ENCODE measurements at regions not wholly inside any gene's neighbourhood (a gene's known extent, or its start where the extent isn't known, plus 50 kb on each side); places are given as distances from the start of the nearest gene placed in this dataset.
A peak's percentile ranks its signal among the peaks of the same experiment; 100 is the strongest.
"Not testable (repeated sequence)": the region's sequence is repeated elsewhere in the genome, so short reads cannot be mapped to it uniquely, and the experiment has no call there.

GRCh38 chr2:234355021-234355720 is 141.7 kb downstream of the ARL4C start:
- in situ Hi-C loops (cut with HindIII; ENCODE audit: low pct_ligation_motif_present, low pct_unique_long_range_greater_than_20kb, low sequenced_read_pairs): no loop called here
- no peak for DNase-seq

DNA sequence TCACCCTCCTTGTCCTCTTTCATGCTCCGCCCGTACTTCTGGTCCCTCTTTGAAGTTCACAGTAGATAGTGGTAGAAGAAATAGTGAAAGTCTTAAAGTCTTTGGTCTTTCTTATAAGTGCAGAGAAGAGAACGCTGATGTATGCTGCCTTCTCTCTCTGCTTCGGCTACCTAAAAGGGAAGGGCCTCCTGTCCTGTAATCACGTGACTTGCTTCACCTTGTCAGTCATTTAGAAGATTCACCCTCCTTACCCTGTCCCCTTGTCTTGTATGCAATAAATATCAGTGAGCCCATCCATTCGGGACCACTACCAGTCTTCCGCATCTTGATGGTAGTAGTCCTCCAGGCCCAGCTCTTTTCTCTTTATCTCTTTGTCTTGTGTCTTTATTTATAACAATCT is 144.6 kb downstream of the ARL4C start:
- in situ Hi-C loops (cut with HindIII; ENCODE audit: low pct_ligation_motif_present, low pct_unique_long_range_greater_than_20kb, low sequenced_read_pairs): no loop called here
- DNase-seq: no peak

DNA sequence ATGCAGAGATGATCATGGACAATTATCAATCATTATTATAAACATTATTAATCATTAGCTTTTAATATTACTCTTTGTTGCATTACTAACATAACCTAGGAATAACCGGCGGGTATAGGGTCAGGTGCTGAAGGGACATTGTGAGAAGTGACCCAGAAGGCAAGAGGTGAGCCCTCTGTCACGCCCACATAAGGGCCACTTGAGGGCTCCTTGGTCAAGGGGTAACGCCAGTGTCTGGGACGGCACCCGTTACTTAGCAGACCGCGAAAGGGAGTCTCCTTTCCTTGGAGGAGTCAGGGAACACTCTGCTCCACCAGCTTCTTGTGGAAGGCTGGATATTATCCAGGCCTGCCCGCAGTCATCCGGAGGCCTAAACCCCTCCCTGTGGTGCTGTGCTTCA is 145.0 kb downstream of the ARL4C start:
- DNase-seq; in situ Hi-C loops (cut with HindIII; ENCODE audit: low pct_ligation_motif_present, low pct_unique_long_range_greater_than_20kb, low sequenced_read_pairs): not testable (repeated sequence)

GRCh38 chr2:234348081-234348480 is 148.8 kb downstream of the ARL4C start:
- in situ Hi-C loops (cut with HindIII; ENCODE audit: low pct_ligation_motif_present, low pct_unique_long_range_greater_than_20kb, low sequenced_read_pairs): no loop called here
- DNase-seq: no peak

DNA sequence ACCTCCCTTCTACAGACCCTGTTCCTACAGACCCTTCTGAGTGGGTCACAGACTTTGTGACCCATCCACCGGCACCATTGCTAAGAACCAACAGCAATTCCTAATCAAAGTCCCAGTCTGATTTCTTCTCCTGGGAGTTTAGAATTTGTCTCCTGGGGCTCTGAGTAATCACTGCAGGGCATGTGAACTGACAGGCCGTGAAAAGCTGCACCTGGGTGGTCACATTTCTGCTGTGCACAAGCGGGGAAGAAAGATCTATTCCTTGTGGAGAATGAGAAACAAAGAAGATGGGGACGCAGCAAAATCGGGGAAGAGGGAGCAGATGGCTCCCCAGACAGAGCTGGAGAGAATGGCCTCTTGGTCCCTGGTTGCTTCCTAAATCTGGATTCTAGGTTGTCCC is 151.0 kb downstream of the ARL4C start:
- in situ Hi-C loops (cut with HindIII; ENCODE audit: low pct_ligation_motif_present, low pct_unique_long_range_greater_than_20kb, low sequenced_read_pairs): no loop called here
- DNase-seq: no peak

DNA sequence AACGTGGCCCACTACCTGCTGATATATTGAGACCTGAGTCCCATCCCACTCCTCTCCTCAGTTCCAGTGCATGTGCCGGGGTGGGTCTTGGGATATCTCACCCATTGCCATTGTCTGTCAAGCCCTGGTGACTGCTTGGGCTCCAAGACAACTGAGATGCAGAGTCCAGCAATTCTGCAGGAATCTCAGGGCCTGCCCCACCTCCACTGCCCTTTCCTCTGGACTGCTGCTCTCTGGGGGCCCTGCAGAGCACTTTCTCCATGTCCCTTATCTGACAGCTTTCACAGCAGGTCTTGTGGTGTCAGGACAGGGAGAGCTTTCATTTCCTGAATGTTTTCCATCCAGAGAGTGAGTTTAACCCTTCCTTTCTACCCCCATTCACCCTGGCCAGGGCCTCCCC is 152.9 kb downstream of the ARL4C start:
- in situ Hi-C loops (cut with HindIII; ENCODE audit: low pct_ligation_motif_present, low pct_unique_long_range_greater_than_20kb, low sequenced_read_pairs): no loop called here

GRCh38 chr2:234343372-234343771 is 153.5 kb downstream of the ARL4C start:
- DNase-seq: no peak
- in situ Hi-C loops (cut with HindIII; ENCODE audit: low pct_ligation_motif_present, low pct_unique_long_range_greater_than_20kb, low sequenced_read_pairs): no loop called here

More for the DNA sequence above, 152.9 kb downstream of the ARL4C start:
- DNase-seq: no peak

- in situ Hi-C loops (cut with HindIII; ENCODE audit: low pct_ligation_motif_present, low pct_unique_long_range_greater_than_20kb, low sequenced_read_pairs): no loop called here
- no peak for DNase-seq
Measured at GRCh38 chr2:234341306-234341985, 155.4 kb downstream of the ARL4C start.

- DNase-seq: no peak
- in situ Hi-C loops (cut with HindIII; ENCODE audit: low pct_ligation_motif_present, low pct_unique_long_range_greater_than_20kb, low sequenced_read_pairs): no loop called here
Measured at GRCh38 chr2:234339501-234339900, 157.4 kb downstream of the ARL4C start.

- in situ Hi-C loops (cut with HindIII; ENCODE audit: low pct_ligation_motif_present, low pct_unique_long_range_greater_than_20kb, low sequenced_read_pairs): no loop called here
- DNase-seq: no peak
Measured at GRCh38 chr2:234339011-234339410, 157.9 kb downstream of the ARL4C start.

GRCh38 chr2:234335661-234336228 is 161.1 kb downstream of the ARL4C start:
- DNase-seq: peak; percentile 64
- in situ Hi-C loops (cut with HindIII; ENCODE audit: low pct_ligation_motif_present, low pct_unique_long_range_greater_than_20kb, low sequenced_read_pairs): no loop called here

- no peak for DNase-seq
- in situ Hi-C loops (cut with HindIII; ENCODE audit: low pct_ligation_motif_present, low pct_unique_long_range_greater_than_20kb, low sequenced_read_pairs): no loop called here
Measured at GRCh38 chr2:234334756-234335155, 162.1 kb downstream of the ARL4C start.

GRCh38 chr2:234334151-234334550 is 162.7 kb downstream of the ARL4C start:
- peak; percentile 7 for DNase-seq
- in situ Hi-C loops (cut with HindIII; ENCODE audit: low pct_ligation_motif_present, low pct_unique_long_range_greater_than_20kb, low sequenced_read_pairs): no loop called here

GRCh38 chr2:234333168-234334130 is 163.4 kb downstream of the ARL4C start:
- DNase-seq: no peak
- in situ Hi-C loops (cut with HindIII; ENCODE audit: low pct_ligation_motif_present, low pct_unique_long_range_greater_than_20kb, low sequenced_read_pairs): no loop called here

- in situ Hi-C loops (cut with HindIII; ENCODE audit: low pct_ligation_motif_present, low pct_unique_long_range_greater_than_20kb, low sequenced_read_pairs): no loop called here
- no peak for DNase-seq
Measured at GRCh38 chr2:234331966-234332365, 164.9 kb downstream of the ARL4C start.

- DNase-seq: no peak
- in situ Hi-C loops (cut with HindIII; ENCODE audit: low pct_ligation_motif_present, low pct_unique_long_range_greater_than_20kb, low sequenced_read_pairs): no loop called here
Measured at GRCh38 chr2:234331566-234331965, 165.3 kb downstream of the ARL4C start.

- DNase-seq: no peak
- in situ Hi-C loops (cut with HindIII; ENCODE audit: low pct_ligation_motif_present, low pct_unique_long_range_greater_than_20kb, low sequenced_read_pairs): no loop called here
Measured at GRCh38 chr2:234330902-234331301, 166.0 kb downstream of the ARL4C start.

- no peak for DNase-seq
- in situ Hi-C loops (cut with HindIII; ENCODE audit: low pct_ligation_motif_present, low pct_unique_long_range_greater_than_20kb, low sequenced_read_pairs): no loop called here
Measured at GRCh38 chr2:234329202-234329960, 167.5 kb downstream of the ARL4C start.
